ENCODE measurements at regions not wholly inside any gene's neighbourhood (a gene's known extent, or its start where the extent isn't known, plus 50 kb on each side); places are given as distances from the start of the nearest gene placed in this dataset.

- H3K27ac ChIP-seq (ENCODE audit: low read depth, low read length) = no peak overlapping the region
- H3K4me3 ChIP-seq (ENCODE audit: low read length in 2 of 2) = no peak overlapping the region
- no peaks in the 10 kb centered on the region for H3K27me3 ChIP-seq (ENCODE audit: insufficient read depth, low read length)
- H3K4me1 Mint-ChIP-seq = no peaks in the 10 kb centered on the region
- H3K9me3 ChIP-seq (ENCODE audit: control insufficient read depth in 1 of 2, low read length in 2 of 2) = no peaks in the 10 kb centered on the region
- no peak for DNase-seq
- H3K9me3 Mint-ChIP-seq = peaks cover 0 to 9% (median 2%) of the 10 kb centered on the region in 8 donors
- intact Hi-C loops (cut with micrococcal nuclease) = no loop called here
- H3K27ac Mint-ChIP-seq = no peak overlapping the region
- ChIA-PET POLR2A (ENCODE audit: partially characterized antibody) (no interaction called here), CTCF (ENCODE audit: partially characterized antibody) (no interaction called here)
- H3K36me3 Mint-ChIP-seq = no peaks in the 10 kb centered on the region
- no peaks in the 10 kb centered on the region for H3K27me3 Mint-ChIP-seq
- no peak overlapping the region for H3K4me3 Mint-ChIP-seq
- no peaks in the 10 kb centered on the region for H3K36me3 ChIP-seq (ENCODE audit: insufficient read depth, low read length)
- H3K4me1 ChIP-seq (ENCODE audit: insufficient read depth, low read length) = no peaks in the 10 kb centered on the region
Observed at GRCh38 chr10:56028298-56029132, 332.5 kb downstream of the ZWINT start.

GRCh38 chr10:56012101-56012500 lies 349.0 kb downstream of the ZWINT start:
- POLR2A ChIA-PET (ENCODE audit: partially characterized antibody) = no interaction called here
- Mint-ChIP-seq H3K27me3 (no peaks in the 10 kb centered on the region), H3K36me3 (no peaks in the 10 kb centered on the region), H3K4me1 (no peaks in the 10 kb centered on the region), H3K4me3 (no peak overlapping the region), H3K27ac (no peak overlapping the region), H3K9me3 (peaks cover 1 to 13% (median 5%) of the 10 kb centered on the region in 8 donors)
- no peak for DNase-seq
- Histone ChIP-seq H3K27me3 (ENCODE audit: insufficient read depth, low read length) (no peaks in the 10 kb centered on the region), H3K4me1 (ENCODE audit: insufficient read depth, low read length) (no peaks in the 10 kb centered on the region), H3K9me3 (ENCODE audit: control insufficient read depth in 1 of 2, low read length in 2 of 2) (no peaks in the 10 kb centered on the region), H3K36me3 (ENCODE audit: insufficient read depth, low read length) (no peaks in the 10 kb centered on the region), H3K4me3 (ENCODE audit: low read length in 2 of 2) (no peak overlapping the region), H3K27ac (ENCODE audit: low read depth, low read length) (no peak overlapping the region)
- intact Hi-C loops (cut with micrococcal nuclease) = no loop called here
- CTCF ChIA-PET (ENCODE audit: partially characterized antibody) = no interaction called here

- Mint-ChIP-seq H3K27ac (no peak overlapping the region), H3K36me3 (no peaks in the 10 kb centered on the region), H3K4me3 (no peak overlapping the region), H3K9me3 (peaks cover 0 to 6% (median 3%) of the 10 kb centered on the region in 8 donors), H3K4me1 (no peaks in the 10 kb centered on the region), H3K27me3 (no peaks in the 10 kb centered on the region)
- ChIA-PET POLR2A (ENCODE audit: partially characterized antibody) (no interaction called here), CTCF (ENCODE audit: partially characterized antibody) (no interaction called here)
- H3K27ac ChIP-seq (ENCODE audit: low read depth, low read length) = no peak overlapping the region
- no peak for DNase-seq
- no peaks in the 10 kb centered on the region for H3K4me1 ChIP-seq (ENCODE audit: insufficient read depth, low read length)
- no peaks in the 10 kb centered on the region for H3K36me3 ChIP-seq (ENCODE audit: insufficient read depth, low read length)
- no peaks in the 10 kb centered on the region for H3K9me3 ChIP-seq (ENCODE audit: control insufficient read depth in 1 of 2, low read length in 2 of 2)
- no peak overlapping the region for H3K4me3 ChIP-seq (ENCODE audit: low read length in 2 of 2)
- intact Hi-C loops (cut with micrococcal nuclease) = no loop called here
- H3K27me3 ChIP-seq (ENCODE audit: insufficient read depth, low read length) = no peaks in the 10 kb centered on the region
Observed at GRCh38 chr10:56003555-56003954, 357.5 kb downstream of the ZWINT start.

- no peaks in the 10 kb centered on the region for H3K27me3 Mint-ChIP-seq
- peaks cover 0 to 9% (median 1%) of the 10 kb centered on the region in 8 donors for H3K9me3 Mint-ChIP-seq
- H3K36me3 ChIP-seq (ENCODE audit: insufficient read depth, low read length) = no peaks in the 10 kb centered on the region
- no peak overlapping the region for H3K4me3 ChIP-seq (ENCODE audit: low read length in 2 of 2)
- ChIA-PET CTCF (ENCODE audit: partially characterized antibody) (no interaction called here), POLR2A (ENCODE audit: partially characterized antibody) (no interaction called here)
- no peak overlapping the region for H3K27ac ChIP-seq (ENCODE audit: low read depth, low read length)
- no peak for DNase-seq
- no peaks in the 10 kb centered on the region for H3K27me3 ChIP-seq (ENCODE audit: insufficient read depth, low read length)
- no peak overlapping the region for H3K4me3 Mint-ChIP-seq
- H3K27ac Mint-ChIP-seq = no peak overlapping the region
- no peaks in the 10 kb centered on the region for H3K36me3 Mint-ChIP-seq
- intact Hi-C loops (cut with micrococcal nuclease) = no loop called here
- no peaks in the 10 kb centered on the region for H3K4me1 Mint-ChIP-seq
- no peaks in the 10 kb centered on the region for H3K9me3 ChIP-seq (ENCODE audit: control insufficient read depth in 1 of 2, low read length in 2 of 2)
- no peaks in the 10 kb centered on the region for H3K4me1 ChIP-seq (ENCODE audit: insufficient read depth, low read length)
Observed at GRCh38 chr10:55989188-55989587, 371.9 kb downstream of the ZWINT start.

- Histone ChIP-seq H3K27me3 (ENCODE audit: insufficient read depth, low read length) (no peaks in the 10 kb centered on the region), H3K4me3 (ENCODE audit: low read length in 2 of 2) (no peak overlapping the region), H3K9me3 (ENCODE audit: control insufficient read depth in 1 of 2, low read length in 2 of 2) (no peaks in the 10 kb centered on the region), H3K4me1 (ENCODE audit: insufficient read depth, low read length) (no peaks in the 10 kb centered on the region), H3K36me3 (ENCODE audit: insufficient read depth, low read length) (no peaks in the 10 kb centered on the region), H3K27ac (ENCODE audit: low read depth, low read length) (no peak overlapping the region)
- H3K4me1 Mint-ChIP-seq = no peaks in the 10 kb centered on the region
- no peaks in the 10 kb centered on the region for H3K36me3 Mint-ChIP-seq
- POLR2A ChIA-PET (ENCODE audit: partially characterized antibody) = no interaction called here
- no peak overlapping the region for H3K27ac Mint-ChIP-seq
- peaks cover 0 to 5% (median 1%) of the 10 kb centered on the region in 8 donors for H3K9me3 Mint-ChIP-seq
- no peak overlapping the region for H3K4me3 Mint-ChIP-seq
- CTCF ChIA-PET (ENCODE audit: partially characterized antibody) = no interaction called here
- no peak for DNase-seq
- intact Hi-C loops (cut with micrococcal nuclease) = no loop called here
- no peaks in the 10 kb centered on the region for H3K27me3 Mint-ChIP-seq
Observed at GRCh38 chr10:55979203-55979602, 381.9 kb downstream of the ZWINT start.

GRCh38 chr10:55966101-55966500 lies 395.0 kb downstream of the ZWINT start:
- Mint-ChIP-seq H3K4me3 (no peak overlapping the region), H3K27ac (no peak overlapping the region), H3K36me3 (no peaks in the 10 kb centered on the region), H3K9me3 (peaks cover 0 to 13% (median 4%) of the 10 kb centered on the region in 8 donors), H3K4me1 (no peaks in the 10 kb centered on the region), H3K27me3 (no peaks in the 10 kb centered on the region)
- no peaks in the 10 kb centered on the region for H3K4me1 ChIP-seq (ENCODE audit: insufficient read depth, low read length)
- ChIA-PET POLR2A (ENCODE audit: partially characterized antibody) (no interaction called here), CTCF (ENCODE audit: partially characterized antibody) (no interaction called here)
- H3K27me3 ChIP-seq (ENCODE audit: insufficient read depth, low read length) = no peaks in the 10 kb centered on the region
- no peaks in the 10 kb centered on the region for H3K36me3 ChIP-seq (ENCODE audit: insufficient read depth, low read length)
- H3K27ac ChIP-seq (ENCODE audit: low read depth, low read length) = no peak overlapping the region
- no peak for DNase-seq
- H3K9me3 ChIP-seq (ENCODE audit: control insufficient read depth in 1 of 2, low read length in 2 of 2) = no peaks in the 10 kb centered on the region
- intact Hi-C loops (cut with micrococcal nuclease) = no loop called here
- H3K4me3 ChIP-seq (ENCODE audit: low read length in 2 of 2) = no peak overlapping the region

- CTCF ChIA-PET (ENCODE audit: partially characterized antibody) = no interaction called here
- Histone ChIP-seq H3K36me3 (ENCODE audit: insufficient read depth, low read length) (no peaks in the 10 kb centered on the region), H3K4me3 (ENCODE audit: low read length in 2 of 2) (no peak overlapping the region), H3K4me1 (ENCODE audit: insufficient read depth, low read length) (no peaks in the 10 kb centered on the region), H3K27me3 (ENCODE audit: insufficient read depth, low read length) (no peaks in the 10 kb centered on the region), H3K27ac (ENCODE audit: low read depth, low read length) (no peak overlapping the region), H3K9me3 (ENCODE audit: control insufficient read depth in 1 of 2, low read length in 2 of 2) (no peaks in the 10 kb centered on the region)
- Mint-ChIP-seq H3K27ac (no peak overlapping the region), H3K4me3 (no peak overlapping the region), H3K27me3 (no peaks in the 10 kb centered on the region), H3K4me1 (no peaks in the 10 kb centered on the region), H3K9me3 (peaks cover 0 to 9% (median under 1%) of the 10 kb centered on the region in 8 donors), H3K36me3 (no peaks in the 10 kb centered on the region)
- intact Hi-C loops (cut with micrococcal nuclease) = no loop called here
- DNase-seq = no peak
- POLR2A ChIA-PET (ENCODE audit: partially characterized antibody) = no interaction called here
Observed at GRCh38 chr10:55943403-55943802, 417.7 kb downstream of the ZWINT start.
